ENCODE measurements at regions not wholly inside any gene's neighbourhood (a gene's known extent, or its start where the extent isn't known, plus 50 kb on each side); places are given as distances from the start of the nearest gene placed in this dataset.
"Not testable (repeated sequence)": the region's sequence is repeated elsewhere in the genome, so short reads cannot be mapped to it uniquely, and the experiment has no call there.

- Histone ChIP-seq H3K4me3 (no peak overlapping the region), H3K27ac (no peak overlapping the region)
Observed at GRCh38 chr12:17571047-17571446, 518.9 kb downstream of the RERGL start.

- not testable (repeated sequence) for H3K4me3 ChIP-seq, H3K27ac ChIP-seq
Observed at GRCh38 chr12:17564630-17565029, 525.4 kb downstream of the RERGL start.

- Histone ChIP-seq H3K27ac (no peak overlapping the region), H3K4me3 (no peak overlapping the region)
Observed at GRCh38 chr12:17550011-17550410, 540.0 kb downstream of the RERGL start.

GRCh38 chr12:17540921-17541320 lies 549.1 kb downstream of the RERGL start:
- Histone ChIP-seq H3K27ac (no peak overlapping the region), H3K4me3 (no peak overlapping the region)

GRCh38 chr12:17528394-17528793 lies 561.6 kb downstream of the RERGL start:
- H3K27ac ChIP-seq: no peak overlapping the region
- no peak overlapping the region for H3K4me3 ChIP-seq

- Histone ChIP-seq H3K27ac (no peak overlapping the region), H3K4me3 (no peak overlapping the region)
Observed at GRCh38 chr12:17527021-17527420, 563.0 kb downstream of the RERGL start.

GRCh38 chr12:17511369-17511768 lies 578.6 kb downstream of the RERGL start:
- H3K4me3 ChIP-seq: no peak overlapping the region
- H3K27ac ChIP-seq: no peak overlapping the region

- H3K27ac ChIP-seq: no peak overlapping the region
- H3K4me3 ChIP-seq: no peak overlapping the region
Observed at GRCh38 chr12:17507336-17507735, 582.7 kb downstream of the RERGL start.

- no peak overlapping the region for H3K27ac ChIP-seq
- H3K4me3 ChIP-seq: no peak overlapping the region
Observed at GRCh38 chr12:17503742-17504141, 586.3 kb downstream of the RERGL start.

- H3K27ac ChIP-seq: no peak overlapping the region
- H3K4me3 ChIP-seq: no peak overlapping the region
Observed at GRCh38 chr12:17489452-17489851, 600.5 kb downstream of the RERGL start.

- H3K4me3 ChIP-seq: no peak overlapping the region
- H3K27ac ChIP-seq: no peak overlapping the region
Observed at GRCh38 chr12:17478908-17479673, 610.9 kb downstream of the RERGL start.

GRCh38 chr12:17470460-17470859 lies 619.5 kb downstream of the RERGL start:
- H3K27ac ChIP-seq: no peak overlapping the region
- H3K4me3 ChIP-seq: no peak overlapping the region

- no peak overlapping the region for H3K4me3 ChIP-seq
- no peak overlapping the region for H3K27ac ChIP-seq
Observed at GRCh38 chr12:17459214-17459613, 630.8 kb downstream of the RERGL start.

GRCh38 chr12:17456486-17456885 lies 633.5 kb downstream of the RERGL start:
- H3K4me3 ChIP-seq: no peak overlapping the region

GRCh38 chr12:17438141-17438540 lies 651.9 kb downstream of the RERGL start:
- no peak overlapping the region for H3K27ac ChIP-seq
- no peak overlapping the region for H3K4me3 ChIP-seq

More at GRCh38 chr12:17456486-17456885, 633.5 kb downstream of the RERGL start:
- H3K27ac ChIP-seq: no peak overlapping the region

GRCh38 chr12:17416748-17417147 lies 673.2 kb downstream of the RERGL start:
- no peak overlapping the region for H3K27ac ChIP-seq
- H3K4me3 ChIP-seq: no peak overlapping the region

GRCh38 chr12:17414596-17414995 lies 675.4 kb downstream of the RERGL start:
- Histone ChIP-seq H3K27ac (no peak overlapping the region), H3K4me3 (no peak overlapping the region)

GRCh38 chr12:17411662-17412061 lies 678.3 kb downstream of the RERGL start:
- H3K4me3 ChIP-seq: no peak overlapping the region

GRCh38 chr12:17388679-17389078 lies 701.3 kb downstream of the RERGL start:
- H3K27ac ChIP-seq: no peak overlapping the region
- H3K4me3 ChIP-seq: no peak overlapping the region

More at GRCh38 chr12:17411662-17412061, 678.3 kb downstream of the RERGL start:
- no peak overlapping the region for H3K27ac ChIP-seq

- Histone ChIP-seq H3K4me3 (no peak overlapping the region), H3K27ac (no peak overlapping the region)
Observed at GRCh38 chr12:17383321-17383720, 706.7 kb downstream of the RERGL start.

GRCh38 chr12:17381211-17381610 lies 708.8 kb downstream of the RERGL start:
- no peak overlapping the region for H3K27ac ChIP-seq
- H3K4me3 ChIP-seq: no peak overlapping the region

GRCh38 chr12:17372508-17372907 lies 717.5 kb downstream of the RERGL start:
- Histone ChIP-seq H3K27ac (no peak overlapping the region), H3K4me3 (no peak overlapping the region)

Data from skin epidermis (tissue), 12 donors.